ENCODE measurements at regions not wholly inside any gene's neighbourhood (a gene's known extent, or its start where the extent isn't known, plus 50 kb on each side); places are given as distances from the start of the nearest gene placed in this dataset.

GRCh38 chr2:12978066-12978835 lies 261.5 kb downstream of the TRIB2 start:
- no peak for DNase-seq

- DNase-seq, result no peak
These were observed 262.3 kb downstream of the TRIB2 start for GRCh38 chr2:12979066-12979465.

- no peak for DNase-seq
These were observed 264.1 kb downstream of the TRIB2 start for GRCh38 chr2:12980817-12981216.

GRCh38 chr2:12982149-12982584 lies 265.4 kb downstream of the TRIB2 start:
- DNase-seq, result no peak

- DNase-seq, result no peak
These were observed 270.5 kb downstream of the TRIB2 start for GRCh38 chr2:12987246-12987645.

GRCh38 chr2:12988279-12988678 lies 271.5 kb downstream of the TRIB2 start:
- no peak for DNase-seq

GRCh38 chr2:12990523-12990922 lies 273.8 kb downstream of the TRIB2 start:
- DNase-seq, result no peak

GRCh38 chr2:12998685-12999084 lies 281.9 kb downstream of the TRIB2 start:
- no peak for DNase-seq

- DNase-seq, result no peak
These were observed 284.1 kb downstream of the TRIB2 start for GRCh38 chr2:13000664-13001363.

- no peak for DNase-seq
These were observed 284.7 kb downstream of the TRIB2 start for GRCh38 chr2:13001408-13001807.

- no peak for DNase-seq
These were observed 286.0 kb downstream of the TRIB2 start for GRCh38 chr2:13002536-13003331.

- DNase-seq, result no peak
These were observed 286.8 kb downstream of the TRIB2 start for GRCh38 chr2:13003500-13003899.

GRCh38 chr2:13005048-13005447 lies 288.3 kb downstream of the TRIB2 start:
- DNase-seq, result no peak

- DNase-seq, result no peak
These were observed 289.1 kb downstream of the TRIB2 start for GRCh38 chr2:13005761-13006335.

GRCh38 chr2:13006426-13006825 lies 289.7 kb downstream of the TRIB2 start:
- DNase-seq, result no peak

GRCh38 chr2:13006829-13007717 lies 290.3 kb downstream of the TRIB2 start:
- peak; percentile 70 for DNase-seq

GRCh38 chr2:13009027-13009642 lies 292.4 kb downstream of the TRIB2 start:
- no peak for DNase-seq

- no peak for DNase-seq
These were observed 293.5 kb downstream of the TRIB2 start for GRCh38 chr2:13010283-13010682.

- DNase-seq, result no peak
These were observed 298.0 kb downstream of the TRIB2 start for GRCh38 chr2:13014783-13015182.

- DNase-seq, result no peak
These were observed 299.0 kb downstream of the TRIB2 start for GRCh38 chr2:13015532-13016320.

GRCh38 chr2:13018490-13018889 lies 301.8 kb downstream of the TRIB2 start:
- DNase-seq, result no peak
